ENCODE measurements at regions not wholly inside any gene's neighbourhood (a gene's known extent, or its start where the extent isn't known, plus 50 kb on each side); places are given as distances from the start of the nearest gene placed in this dataset.

- no peak for TF ChIP-seq CTCF (IDR thresholded peaks at IDR 0.05; ENCODE audit: borderline replicate concordance, extremely low read depth, low read length, poor library complexity, severe bottlenecking)
- TF ChIP-seq EZH2 (IDR thresholded peaks at IDR 0.05; ENCODE audit: borderline replicate concordance, low read depth, low read length, severe bottlenecking) = no peak
These were observed 102.7 kb upstream of the PBX1 start for GRCh38 chr1:164456272-164456671.
